ENCODE measurements at regions not wholly inside any gene's neighbourhood (a gene's known extent, or its start where the extent isn't known, plus 50 kb on each side); places are given as distances from the start of the nearest gene placed in this dataset.

DNA sequence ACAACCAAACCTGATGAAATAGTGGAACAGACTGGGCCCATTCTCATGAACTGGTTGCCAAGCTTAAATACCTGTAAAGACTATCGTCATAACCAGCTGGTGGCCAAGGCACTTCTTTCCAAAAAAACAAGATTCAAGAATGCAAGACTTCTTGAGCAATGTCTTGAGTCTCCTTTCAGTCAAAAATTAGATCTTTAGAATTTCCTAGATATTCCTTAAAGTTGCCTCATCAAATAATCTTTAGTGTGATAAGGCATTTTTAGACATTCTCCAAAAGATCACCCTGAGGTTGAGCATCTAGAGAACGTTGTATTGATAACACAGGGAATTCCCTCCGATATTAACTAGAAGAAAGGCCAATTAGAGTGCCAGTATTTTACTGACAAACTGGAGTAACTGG lies 236.4 kb upstream of the MEX3C start:
- DNase-seq = no peak
- TF ChIP-seq POLR2A (IDR thresholded peaks at IDR 0.05; ENCODE audit: low read length) = no peak
- TF ChIP-seq GATA1 (IDR thresholded peaks at IDR 0.05; ENCODE audit: low read depth, low read length) = no peak

- DNase-seq = no peak
- TF ChIP-seq GATA1 (IDR thresholded peaks at IDR 0.05; ENCODE audit: low read depth, low read length) (no peak), POLR2A (IDR thresholded peaks at IDR 0.05; ENCODE audit: low read length) (no peak)
These were observed 240.1 kb upstream of the MEX3C start for GRCh38 chr18:51437280-51438271.

DNA sequence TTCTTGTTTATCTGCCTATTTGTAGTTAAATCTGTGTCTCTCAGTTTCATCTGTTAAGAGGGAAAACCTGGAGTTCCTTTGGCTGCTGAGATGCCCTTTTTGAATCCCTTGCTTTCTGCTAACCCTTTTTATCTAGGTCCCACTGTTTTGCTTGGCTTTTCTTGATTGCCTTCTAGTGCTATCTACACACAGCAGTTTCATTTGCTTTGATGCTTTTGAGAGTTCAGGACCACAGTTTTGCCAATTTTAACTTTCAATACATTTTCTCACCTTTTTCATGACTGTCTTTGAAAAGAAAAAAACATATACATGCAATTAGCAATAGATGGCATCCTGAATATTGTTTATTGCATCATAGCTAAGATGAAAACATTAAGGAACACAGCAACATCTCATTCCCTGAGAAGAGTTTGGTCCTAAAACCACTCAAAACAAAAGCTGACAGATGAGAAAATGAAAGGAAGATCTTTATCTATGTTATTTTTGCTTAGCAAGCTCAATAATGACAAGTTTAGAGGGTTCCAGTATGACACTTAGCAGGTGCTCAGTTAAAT lies 241.4 kb upstream of the MEX3C start:
- no peak for DNase-seq
- TF ChIP-seq POLR2A (IDR thresholded peaks at IDR 0.05; ENCODE audit: low read length) = no peak
- no peak for TF ChIP-seq GATA1 (IDR thresholded peaks at IDR 0.05; ENCODE audit: low read depth, low read length)

DNA sequence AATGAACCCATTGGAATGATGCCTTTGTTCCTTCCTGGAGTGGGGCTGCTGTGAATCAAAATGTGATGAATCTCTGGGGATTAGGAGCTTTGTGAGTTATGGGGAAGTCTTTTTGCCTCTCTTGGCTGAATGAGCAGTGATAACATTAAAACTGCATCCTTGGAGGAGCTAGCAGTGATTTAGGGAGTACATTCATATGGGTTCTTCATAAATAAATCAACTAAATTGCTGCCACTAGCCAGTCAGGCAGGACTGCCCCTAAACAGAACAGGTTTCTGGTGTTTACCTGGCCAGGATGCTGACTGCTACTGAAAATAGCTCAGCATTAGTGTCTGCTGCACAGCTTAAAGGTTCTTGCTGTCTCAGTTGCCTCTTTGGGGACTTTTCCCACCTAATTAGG lies 244.5 kb upstream of the MEX3C start:
- no peak for DNase-seq
- no peak for TF ChIP-seq GATA1 (IDR thresholded peaks at IDR 0.05; ENCODE audit: low read depth, low read length)
- TF ChIP-seq POLR2A (IDR thresholded peaks at IDR 0.05; ENCODE audit: low read length) = no peak

GRCh38 chr18:51446571-51447210 lies 249.2 kb upstream of the MEX3C start:
- no peak for TF ChIP-seq GATA1 (IDR thresholded peaks at IDR 0.05; ENCODE audit: low read depth, low read length)
- TF ChIP-seq POLR2A (IDR thresholded peaks at IDR 0.05; ENCODE audit: low read length) = no peak
- DNase-seq = no peak

DNA sequence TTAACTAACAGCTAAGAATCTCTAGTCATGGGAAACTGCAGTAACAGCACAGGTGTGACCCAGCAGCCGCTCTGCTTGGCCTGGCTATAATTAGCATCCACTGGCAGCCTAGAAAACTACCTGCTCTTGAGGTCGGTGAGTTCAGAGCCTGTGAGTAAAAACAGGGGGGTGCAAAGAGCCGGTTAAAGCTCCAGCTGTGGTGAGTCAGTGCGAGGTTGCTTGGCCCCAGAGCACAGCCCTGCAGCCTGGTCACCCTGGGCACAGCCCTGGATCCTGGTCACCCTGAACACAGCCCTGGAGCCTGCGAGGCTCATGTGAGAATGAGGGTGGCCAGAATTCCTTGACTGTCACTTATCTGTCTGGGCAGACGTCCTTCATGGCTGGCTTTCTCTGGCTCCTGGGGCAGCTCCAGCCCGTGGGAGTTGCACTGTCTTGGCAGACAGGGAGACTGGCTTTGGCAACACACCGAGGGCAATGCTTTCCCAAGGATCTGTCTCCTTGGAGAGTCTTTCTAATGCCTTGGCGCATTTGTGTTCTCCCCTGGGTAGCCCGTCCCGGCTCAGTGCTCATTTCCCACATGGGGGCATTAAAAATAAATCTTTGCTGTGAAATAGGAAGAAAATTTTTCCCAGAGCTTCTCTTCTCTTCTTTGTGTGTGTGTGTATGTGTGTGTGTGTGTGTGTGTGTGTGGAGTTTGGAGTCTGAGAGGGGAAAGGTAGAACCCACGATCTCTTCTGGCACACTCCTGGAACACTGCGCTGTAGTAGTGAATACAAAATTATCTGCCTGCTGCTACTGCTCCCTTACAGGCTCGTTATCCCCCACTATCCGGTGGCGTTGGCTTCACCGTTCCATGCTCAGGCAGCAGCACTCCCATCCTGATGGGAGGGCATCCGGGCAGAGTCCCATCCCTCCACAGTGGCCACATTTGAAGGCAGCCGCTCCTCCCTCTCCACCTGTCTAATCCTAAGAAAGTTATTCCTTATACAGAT lies 250.2 kb upstream of the MEX3C start:
- no peak for DNase-seq
- TF ChIP-seq POLR2A (IDR thresholded peaks at IDR 0.05; ENCODE audit: low read length) (no peak), GATA1 (IDR thresholded peaks at IDR 0.05; ENCODE audit: low read depth, low read length) (no peak)

GRCh38 chr18:51448949-51449348 lies 251.5 kb upstream of the MEX3C start:
- TF ChIP-seq POLR2A (IDR thresholded peaks at IDR 0.05; ENCODE audit: low read length) = no peak
- no peak for TF ChIP-seq GATA1 (IDR thresholded peaks at IDR 0.05; ENCODE audit: low read depth, low read length)
- no peak for DNase-seq

- TF ChIP-seq GATA1 (IDR thresholded peaks at IDR 0.05; ENCODE audit: low read depth, low read length) (no peak), POLR2A (IDR thresholded peaks at IDR 0.05; ENCODE audit: low read length) (no peak)
- no peak for DNase-seq
These were observed 256.1 kb upstream of the MEX3C start for GRCh38 chr18:51453594-51453993.

DNA sequence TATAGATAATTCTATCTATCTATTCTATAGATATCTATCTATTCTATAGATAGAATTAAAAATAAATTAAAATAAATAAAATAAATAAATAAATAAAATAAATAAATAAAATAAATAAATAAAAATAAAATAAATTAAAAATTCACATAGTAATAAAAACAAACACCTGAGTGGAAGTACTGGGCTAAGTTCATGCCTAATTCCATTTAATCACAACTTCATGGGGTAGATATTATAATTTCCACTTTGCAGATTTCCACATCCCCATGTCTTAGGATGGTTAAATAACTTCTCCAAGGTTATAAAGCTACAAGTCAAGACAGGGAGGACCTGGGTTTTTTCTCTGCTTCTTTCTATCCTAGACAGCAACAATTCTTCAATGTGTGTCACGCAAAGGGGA lies 261.4 kb upstream of the MEX3C start:
- TF ChIP-seq GATA1 (IDR thresholded peaks at IDR 0.05; ENCODE audit: low read depth, low read length) (no peak), POLR2A (IDR thresholded peaks at IDR 0.05; ENCODE audit: low read length) (no peak)
- no peak for DNase-seq

DNA sequence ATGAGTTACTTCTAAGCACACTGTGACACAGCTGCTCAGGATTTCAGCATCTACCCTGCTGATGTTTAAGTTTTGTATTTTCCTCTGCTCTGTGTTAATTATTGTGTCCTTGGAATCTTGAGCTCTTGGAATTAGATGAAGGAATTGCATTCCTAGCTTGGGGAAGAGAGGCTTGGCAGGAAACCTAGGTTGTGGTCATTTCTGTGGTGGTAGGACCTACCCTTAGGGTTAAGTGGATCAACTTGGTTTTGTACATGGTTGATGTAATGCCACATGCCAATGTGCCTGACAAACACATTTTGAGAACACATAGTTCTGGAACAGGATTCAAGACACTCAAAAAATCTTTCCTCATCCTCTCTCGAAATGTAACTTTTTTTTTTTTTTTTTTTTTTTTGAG lies 264.5 kb upstream of the MEX3C start:
- no peak for DNase-seq
- TF ChIP-seq POLR2A (IDR thresholded peaks at IDR 0.05; ENCODE audit: low read length) (no peak), GATA1 (IDR thresholded peaks at IDR 0.05; ENCODE audit: low read depth, low read length) (no peak)

DNA sequence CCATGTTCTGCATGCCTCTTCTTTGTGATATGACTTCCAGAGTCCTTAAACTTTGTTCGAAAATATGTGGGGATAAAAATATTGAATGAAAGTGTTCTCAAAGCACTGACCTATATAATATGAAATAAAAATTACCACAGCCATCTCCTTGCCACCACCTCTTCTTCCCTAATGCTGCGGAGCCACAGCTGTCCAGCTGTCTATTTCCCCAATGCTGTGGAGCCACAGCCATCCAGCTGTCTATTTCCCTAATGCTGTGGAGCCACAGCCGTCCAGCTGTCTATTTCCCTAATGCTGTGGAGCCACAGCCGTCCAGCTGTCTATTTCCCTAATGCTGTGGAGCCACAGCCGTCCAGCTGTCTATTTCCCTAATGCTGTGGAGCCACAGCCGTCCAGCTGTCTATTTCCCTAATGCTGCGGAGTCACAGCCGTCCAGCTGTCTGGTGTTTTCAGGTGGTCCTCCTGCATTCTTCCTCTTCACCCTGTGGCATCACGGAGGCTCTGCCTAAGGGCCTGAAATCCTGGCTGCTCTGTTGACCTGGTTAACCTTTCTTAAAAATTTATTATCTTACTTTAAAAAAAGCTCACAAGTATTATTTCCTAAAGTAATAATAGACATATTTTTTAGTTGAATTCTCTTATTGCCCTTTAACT lies 266.1 kb upstream of the MEX3C start:
- TF ChIP-seq GATA1 (IDR thresholded peaks at IDR 0.05; ENCODE audit: low read depth, low read length) (no peak), POLR2A (IDR thresholded peaks at IDR 0.05; ENCODE audit: low read length) (no peak)

GRCh38 chr18:51478908-51479307 lies 281.4 kb upstream of the MEX3C start:
- no peak for DNase-seq

More for the DNA sequence above, 266.1 kb upstream of the MEX3C start:
- no peak for DNase-seq

GRCh38 chr18:51479736-51480135 lies 282.3 kb upstream of the MEX3C start:
- DNase-seq = no peak
- TF ChIP-seq POLR2A (IDR thresholded peaks at IDR 0.05; ENCODE audit: low read length) (no peak), GATA1 (IDR thresholded peaks at IDR 0.05; ENCODE audit: low read depth, low read length) (no peak)

More at GRCh38 chr18:51478908-51479307, 281.4 kb upstream of the MEX3C start:
- TF ChIP-seq GATA1 (IDR thresholded peaks at IDR 0.05; ENCODE audit: low read depth, low read length) (no peak), POLR2A (IDR thresholded peaks at IDR 0.05; ENCODE audit: low read length) (no peak)
